Suppressor macrophage treated with lipopolysaccharide for 1 hour (primary cell): ENCODE measurements at regions not wholly inside any gene's neighbourhood (a gene's known extent, or its start where the extent isn't known, plus 50 kb on each side); places are given as distances from the start of the nearest gene placed in this dataset.
"Not testable (repeated sequence)": the region's sequence is repeated elsewhere in the genome, so short reads cannot be mapped to it uniquely, and the experiment has no call there.

ENCODE experiments used
- DNase-seq, 3 donors: peaks; one replicate each; pipeline ENCODE4 v3.0.0-alpha.2; 2020 to 2022

- no peak for DNase-seq
These were observed 519.2 kb upstream of the ZP4 start for GRCh38 chr1:238409932-238410331.

GRCh38 chr1:238409191-238409850 lies 518.6 kb upstream of the ZP4 start:
- DNase-seq, result peak; percentile 65 to 79 (median 74)

- DNase-seq, result no peak
These were observed 518.0 kb upstream of the ZP4 start for GRCh38 chr1:238408737-238409136.

- DNase-seq, result no peak
These were observed 515.6 kb upstream of the ZP4 start for GRCh38 chr1:238406098-238406860.

GRCh38 chr1:238404921-238405320 lies 514.2 kb upstream of the ZP4 start:
- no peak for DNase-seq

- DNase-seq, result no peak
These were observed 513.8 kb upstream of the ZP4 start for GRCh38 chr1:238404481-238404880.

GRCh38 chr1:238401144-238401543 lies 510.4 kb upstream of the ZP4 start:
- DNase-seq, result no peak

- no peak for DNase-seq
These were observed 508.8 kb upstream of the ZP4 start for GRCh38 chr1:238399558-238399957.

GRCh38 chr1:238396140-238396539 lies 505.4 kb upstream of the ZP4 start:
- DNase-seq, result no peak

- DNase-seq, result no peak
These were observed 493.7 kb upstream of the ZP4 start for GRCh38 chr1:238384381-238384780.

GRCh38 chr1:238380167-238380566 lies 489.4 kb upstream of the ZP4 start:
- DNase-seq, result no peak

GRCh38 chr1:238379446-238379845 lies 488.7 kb upstream of the ZP4 start:
- DNase-seq, result not testable (repeated sequence)

GRCh38 chr1:238377280-238377919 lies 486.7 kb upstream of the ZP4 start:
- no peak for DNase-seq

GRCh38 chr1:238370599-238370998 lies 479.9 kb upstream of the ZP4 start:
- no peak for DNase-seq

- DNase-seq, result no peak
These were observed 473.6 kb upstream of the ZP4 start for GRCh38 chr1:238364214-238364892.

- DNase-seq, result no peak
These were observed 469.8 kb upstream of the ZP4 start for GRCh38 chr1:238360474-238360873.

GRCh38 chr1:238350471-238350870 lies 459.7 kb upstream of the ZP4 start:
- DNase-seq, result no peak

- no peak for DNase-seq
These were observed 455.6 kb upstream of the ZP4 start for GRCh38 chr1:238346340-238346739.

- no peak for DNase-seq
These were observed 455.1 kb upstream of the ZP4 start for GRCh38 chr1:238345837-238346236.

- no peak for DNase-seq
These were observed 453.1 kb upstream of the ZP4 start for GRCh38 chr1:238343852-238344251.

GRCh38 chr1:238341395-238341794 lies 450.7 kb upstream of the ZP4 start:
- no peak for DNase-seq

- no peak for DNase-seq
These were observed 450.3 kb upstream of the ZP4 start for GRCh38 chr1:238340989-238341388.

- no peak for DNase-seq
These were observed 445.8 kb upstream of the ZP4 start for GRCh38 chr1:238336531-238336930.

- DNase-seq, result no peak
These were observed 443.4 kb upstream of the ZP4 start for GRCh38 chr1:238334170-238334569.
